BJ (cell line): ENCODE measurements at regions not wholly inside any gene's neighbourhood (a gene's known extent, or its start where the extent isn't known, plus 50 kb on each side); places are given as distances from the start of the nearest gene placed in this dataset.

Experiments used
- CTCF ChIA-PET: fragments of 350-600 bp; formaldehyde crosslinking; extraction: SDS; loops from one replicate; lab custom pipeline; 2021; ENCODE audit warnings: antibody characterized with exemption, inconsistent platforms; lab: Yijun Ruan, JAX
- POLR2A ChIA-PET: fragments of 300-600 bp; sonication (Branson Sonifier 250); formaldehyde crosslinking; extraction: SDS; loops from one replicate; lab custom pipeline; 2021; ENCODE audit warnings: antibody characterized with exemption; lab: Charles Lee
- DNase-seq: peaks from one replicate; pipeline ENCODE4 v3.0.0-alpha.2; 2011; ENCODE audit warnings: low read depth
- H3K27me3 ChIP-seq: 2 replicates; pipeline ENCODE4 v1.6.0; 2011; ENCODE audit warnings: low read length; ENCODE audit not compliant: control insufficient read depth, insufficient read depth
- H3K36me3 ChIP-seq: 2 replicates; pipeline ENCODE4 v1.5.1; 2011; ENCODE audit warnings: low read length; ENCODE audit not compliant: control insufficient read depth, insufficient read depth
- H3K4me3 ChIP-seq: 2 replicates; pipeline ENCODE4 v1.5.1; 2011; ENCODE audit warnings: low read depth, mild to moderate bottlenecking, control low read depth, low read length
- TF ChIP-seq, protein P1 (sequence below): IDR thresholded peaks from 2 replicates; pipeline ENCODE4 v1.5.1; 2011; ENCODE audit warnings: low read depth, mild to moderate bottlenecking, control low read depth, inconsistent platforms, low read length, moderate library complexity; ENCODE audit not compliant: insufficient read depth

GRCh38 chr10:35706959-35707358 is 64.9 kb upstream of the FZD8 start:
- POLR2A ChIA-PET = no interaction called here
- TF ChIP-seq, protein P1, sequence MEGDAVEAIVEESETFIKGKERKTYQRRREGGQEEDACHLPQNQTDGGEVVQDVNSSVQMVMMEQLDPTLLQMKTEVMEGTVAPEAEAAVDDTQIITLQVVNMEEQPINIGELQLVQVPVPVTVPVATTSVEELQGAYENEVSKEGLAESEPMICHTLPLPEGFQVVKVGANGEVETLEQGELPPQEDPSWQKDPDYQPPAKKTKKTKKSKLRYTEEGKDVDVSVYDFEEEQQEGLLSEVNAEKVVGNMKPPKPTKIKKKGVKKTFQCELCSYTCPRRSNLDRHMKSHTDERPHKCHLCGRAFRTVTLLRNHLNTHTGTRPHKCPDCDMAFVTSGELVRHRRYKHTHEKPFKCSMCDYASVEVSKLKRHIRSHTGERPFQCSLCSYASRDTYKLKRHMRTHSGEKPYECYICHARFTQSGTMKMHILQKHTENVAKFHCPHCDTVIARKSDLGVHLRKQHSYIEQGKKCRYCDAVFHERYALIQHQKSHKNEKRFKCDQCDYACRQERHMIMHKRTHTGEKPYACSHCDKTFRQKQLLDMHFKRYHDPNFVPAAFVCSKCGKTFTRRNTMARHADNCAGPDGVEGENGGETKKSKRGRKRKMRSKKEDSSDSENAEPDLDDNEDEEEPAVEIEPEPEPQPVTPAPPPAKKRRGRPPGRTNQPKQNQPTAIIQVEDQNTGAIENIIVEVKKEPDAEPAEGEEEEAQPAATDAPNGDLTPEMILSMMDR = no peak
- CTCF ChIA-PET = no interaction called here

DNA sequence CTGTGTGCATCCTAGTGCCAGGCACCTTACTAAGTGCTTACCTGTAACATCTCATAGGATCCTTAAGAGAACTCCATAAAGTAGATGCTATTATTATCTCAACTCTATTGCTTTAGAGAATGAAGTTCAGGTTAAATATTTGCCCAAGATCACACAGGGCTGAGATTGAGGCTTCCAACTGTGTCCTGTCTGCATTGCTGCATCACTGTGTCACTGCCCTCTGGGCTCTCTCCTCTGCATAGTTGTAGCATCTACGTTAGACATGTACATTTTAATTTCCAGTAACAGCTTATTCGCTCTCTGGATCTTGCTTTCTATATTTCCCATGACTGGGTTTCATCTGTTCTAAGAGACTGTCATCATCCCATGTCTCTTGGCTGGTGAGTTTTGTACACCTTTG is 63.6 kb upstream of the FZD8 start:
- Histone ChIP-seq H3K36me3 (no peaks in the 10 kb centered on the region), H3K27me3 (0 out of 2 replicates have a peak, but pooled peaks cover 1% of the 10 kb centered on the region), H3K4me3 (no peak overlapping the region)
- CTCF ChIA-PET = interaction anchor here (1.5 kb wide), 1 partner anchor 9 kb away, joined by 3 read pairs; no protein-coding TSS in a partner anchor
- TF ChIP-seq, protein P1 = no peak
- no peak for DNase-seq
- POLR2A ChIA-PET = no interaction called here

More at GRCh38 chr10:35706959-35707358, 64.9 kb upstream of the FZD8 start:
- no peaks in the 10 kb centered on the region for H3K36me3 ChIP-seq
- 0 out of 2 replicates have a peak, but pooled peaks cover 1% of the 10 kb centered on the region for H3K27me3 ChIP-seq
- DNase-seq = no peak
- no peak overlapping the region for H3K4me3 ChIP-seq

DNA sequence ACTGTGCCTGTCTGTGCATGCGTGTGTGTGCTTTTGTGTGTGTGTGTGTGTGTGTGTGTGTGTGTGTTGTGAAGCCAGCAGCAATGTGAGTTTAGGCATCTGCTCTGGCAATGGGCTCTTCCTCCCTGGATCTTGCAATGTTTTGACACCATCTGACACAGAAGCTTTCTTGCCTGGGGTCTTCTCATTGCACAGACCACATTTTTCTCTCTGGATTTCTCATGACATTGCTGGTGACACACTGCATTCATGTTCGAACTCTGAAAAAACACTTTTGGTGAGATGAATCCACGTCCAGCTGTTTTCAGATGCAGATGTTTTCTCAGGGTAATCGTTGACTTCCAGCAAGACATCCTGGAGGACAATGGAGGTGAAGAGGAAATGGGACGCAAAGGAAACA is 63.0 kb upstream of the FZD8 start:
- no peak for DNase-seq
- 0 out of 2 replicates have a peak, but pooled peaks cover 1% of the 10 kb centered on the region for H3K27me3 ChIP-seq
- CTCF ChIA-PET = interaction anchor here (1.5 kb wide), 1 partner anchor 9 kb away, joined by 3 read pairs; no protein-coding TSS in a partner anchor
- TF ChIP-seq, protein P1 = no peak
- no peaks in the 10 kb centered on the region for H3K36me3 ChIP-seq
- POLR2A ChIA-PET = no interaction called here
- no peak overlapping the region for H3K4me3 ChIP-seq

DNA sequence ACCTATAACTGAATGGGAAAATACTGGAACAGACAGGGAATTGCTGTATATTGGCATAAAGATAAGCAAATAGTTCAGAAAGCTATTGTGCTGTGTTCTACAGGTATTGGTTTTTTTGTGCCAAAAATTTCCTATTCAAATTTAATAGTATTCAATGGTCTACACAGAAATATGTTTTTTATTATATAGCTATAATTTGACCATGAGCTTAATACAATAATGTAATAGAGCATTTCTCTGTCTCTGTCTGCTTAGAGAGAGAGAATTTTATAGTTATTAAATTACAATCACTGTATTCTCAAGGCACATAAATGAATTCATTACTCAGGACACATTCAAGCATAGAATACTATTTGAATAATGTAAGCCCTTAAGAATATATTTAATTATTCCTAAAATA is 62.3 kb upstream of the FZD8 start:
- Histone ChIP-seq H3K27me3 (0 out of 2 replicates have a peak, but pooled peaks cover 1% of the 10 kb centered on the region), H3K4me3 (no peak overlapping the region), H3K36me3 (no peaks in the 10 kb centered on the region)
- TF ChIP-seq, protein P1 = no peak
- ChIA-PET CTCF (no interaction called here), POLR2A (no interaction called here)
- no peak for DNase-seq

DNA sequence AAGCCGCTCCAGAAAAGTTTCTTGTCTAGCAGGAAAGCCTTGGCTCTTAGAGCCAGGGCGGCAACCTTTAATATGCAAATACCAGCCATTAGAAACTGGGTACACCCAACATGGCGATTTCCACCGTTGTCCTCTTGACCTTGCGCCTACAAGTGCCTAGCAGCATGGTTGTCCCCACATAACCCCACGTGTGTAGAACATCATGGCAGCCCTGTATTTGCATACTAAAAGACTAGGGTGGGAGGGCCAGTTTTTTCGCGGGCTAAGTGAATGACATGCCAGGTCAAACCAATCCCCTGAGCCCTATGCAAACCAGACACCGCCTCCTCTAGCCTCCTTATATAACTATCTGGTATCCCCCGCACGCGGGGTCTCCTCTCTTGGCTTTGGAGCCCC is 58.4 kb upstream of the FZD8 start:
- CTCF ChIA-PET = no interaction called here

More for the DNA sequence above, 58.4 kb upstream of the FZD8 start:
- 0 out of 2 replicates have a peak, but pooled peaks cover 3% of the 10 kb centered on the region for H3K27me3 ChIP-seq
- DNase-seq = no peak
- no peaks in the 10 kb centered on the region for H3K36me3 ChIP-seq
- TF ChIP-seq, protein P1 = no peak
- H3K4me3 ChIP-seq = no peak overlapping the region
- POLR2A ChIA-PET = no interaction called here
